GM21529 (cell line): ENCODE measurements at regions not wholly inside any gene's neighbourhood (a gene's known extent, or its start where the extent isn't known, plus 50 kb on each side); places are given as distances from the start of the nearest gene placed in this dataset.

Experiments used
- ATAC-seq: cut with Tn5 transposase; IDR thresholded peaks from one replicate; pipeline ENCODE4 v1.9.1; 2021; ENCODE audit not compliant: unreplicated experiment

DNA sequence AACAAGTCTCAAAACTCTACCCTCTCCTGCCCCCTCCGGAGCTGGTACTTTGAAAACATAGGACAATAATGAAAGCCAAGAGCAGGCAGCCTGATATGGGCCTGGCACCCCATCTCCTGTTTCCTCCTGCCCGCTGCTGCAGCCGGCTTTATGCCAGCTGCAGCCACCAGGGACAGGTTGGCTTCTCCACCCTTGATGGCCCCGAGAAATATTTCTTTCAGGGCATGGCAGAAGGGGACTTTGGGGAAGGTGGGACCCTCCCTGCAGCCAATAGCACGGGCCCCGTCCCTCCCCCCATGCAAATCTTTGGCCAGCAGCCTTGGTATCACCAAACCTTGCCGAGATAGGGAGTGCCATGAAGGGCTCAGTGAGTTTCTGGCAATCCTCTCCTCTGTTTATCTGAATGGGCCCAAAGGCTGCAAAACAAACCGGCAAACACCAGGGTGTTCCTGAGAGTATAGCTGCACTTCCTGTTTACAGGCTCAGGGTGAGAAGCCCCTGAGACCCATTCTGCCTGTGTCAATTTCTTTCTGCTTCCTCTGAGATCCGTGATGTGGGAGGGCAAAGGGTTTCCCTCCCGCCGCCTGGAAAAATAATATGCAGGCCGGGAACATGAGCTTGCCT is 73.4 kb upstream of the BOD1 start:
- no peak for ATAC-seq

DNA sequence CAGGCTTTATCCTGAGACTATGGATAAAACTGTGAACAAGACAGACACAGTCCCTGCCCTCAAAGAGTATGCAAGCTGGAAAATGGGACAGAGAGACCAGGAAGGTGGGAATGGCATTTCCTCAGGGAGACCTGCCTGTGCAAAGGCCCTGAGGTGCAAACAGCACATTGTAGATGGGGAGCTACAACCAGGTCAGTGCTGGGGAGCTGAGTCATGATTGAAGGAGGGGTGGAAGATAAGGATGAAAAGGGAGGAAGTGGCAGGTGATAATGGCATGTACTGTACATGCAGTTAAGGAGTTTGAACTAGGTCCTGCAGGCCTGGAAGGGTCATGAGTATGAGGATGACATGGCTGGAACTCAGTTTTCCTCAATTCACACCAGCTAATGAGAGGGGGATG is 75.5 kb upstream of the BOD1 start:
- no peak for ATAC-seq

DNA sequence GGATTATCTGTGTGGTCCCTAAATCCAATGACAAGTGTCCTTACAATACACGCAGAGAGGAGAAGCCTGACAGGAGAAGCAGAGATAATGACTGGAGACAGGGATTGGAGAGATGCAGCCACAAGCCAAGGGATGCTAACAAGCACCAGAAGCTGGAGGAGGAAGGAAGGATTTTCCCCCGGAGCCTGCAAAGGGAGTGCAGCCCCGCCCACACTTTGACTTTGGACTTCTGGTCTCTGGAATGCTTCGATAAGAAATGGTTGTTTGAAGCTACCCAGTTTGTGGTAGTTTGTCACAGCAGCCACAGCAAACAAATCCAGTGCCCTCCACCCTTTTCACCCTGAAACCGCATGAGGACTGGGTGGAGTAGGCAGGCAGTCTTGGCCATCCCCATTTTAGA is 77.2 kb upstream of the BOD1 start:
- ATAC-seq, result no peak

DNA sequence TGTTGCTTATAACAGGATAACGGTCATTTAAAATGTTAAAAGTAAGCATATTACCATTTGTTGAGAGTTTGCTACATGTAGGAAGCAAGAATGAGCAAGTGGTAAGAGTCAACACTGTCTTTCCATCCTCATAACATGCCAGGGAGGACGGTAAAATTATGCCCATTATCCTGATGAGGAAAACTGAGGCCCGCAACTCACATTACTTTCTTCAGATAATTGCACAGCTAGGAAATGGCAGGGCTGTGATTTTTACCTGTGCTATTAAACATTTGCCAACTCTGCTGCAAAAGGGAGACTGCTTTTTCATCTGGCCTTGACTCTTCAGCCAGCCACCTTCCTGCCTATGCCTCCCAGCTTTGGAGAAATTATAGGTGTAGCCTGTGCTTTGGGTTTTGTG is 79.8 kb upstream of the BOD1 start:
- no peak for ATAC-seq

DNA sequence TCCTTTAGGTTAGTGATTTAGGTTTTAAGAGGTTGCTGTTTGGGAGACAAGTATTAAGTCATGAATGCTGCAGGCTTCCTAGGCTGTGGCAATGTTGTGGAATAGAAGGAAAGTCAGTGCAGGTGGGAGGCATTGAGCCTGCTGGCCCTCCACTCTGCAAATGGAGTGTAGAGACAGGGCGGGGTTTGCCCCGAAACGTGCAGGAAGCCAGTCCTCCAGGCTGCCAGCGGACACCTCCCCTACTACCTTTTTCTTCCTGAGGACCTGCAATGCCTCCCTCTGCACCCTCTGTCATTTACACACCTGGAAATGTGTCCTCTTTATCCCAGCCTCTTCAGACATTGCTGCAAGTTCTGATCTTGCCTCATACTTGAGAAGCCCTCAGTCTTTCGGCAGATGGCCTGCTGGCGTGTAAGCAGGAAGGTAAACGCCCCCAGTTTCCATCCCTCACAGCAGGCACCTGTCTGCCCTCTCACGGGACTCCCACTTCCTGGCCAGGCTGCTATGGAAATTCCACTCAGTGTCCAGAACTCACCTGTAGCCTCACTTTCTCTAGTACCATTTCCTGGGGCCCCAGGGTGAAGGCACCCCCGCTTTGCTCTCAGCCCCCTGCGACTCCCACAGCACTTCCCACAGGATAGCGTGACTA is 81.6 kb upstream of the BOD1 start:
- peak; percentile 68 for ATAC-seq

DNA sequence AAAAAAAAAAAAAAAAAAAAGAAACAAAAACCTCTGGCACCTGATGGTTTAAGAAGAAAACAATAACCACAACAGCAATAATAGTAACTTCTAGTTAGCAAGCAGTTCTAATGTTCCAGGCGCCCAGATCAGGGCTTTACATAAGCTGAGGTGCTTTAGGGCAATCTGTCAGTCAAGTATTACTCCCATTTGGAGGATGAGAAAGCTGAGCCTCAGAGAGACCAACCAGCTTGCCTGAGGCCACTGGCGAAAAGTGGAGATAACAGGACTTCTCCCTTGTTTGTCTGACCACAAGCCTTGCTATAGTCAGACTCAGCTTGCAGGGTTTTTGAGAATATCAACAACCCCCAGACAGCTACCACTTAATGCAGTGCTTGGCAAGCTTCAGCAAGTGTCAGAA is 83.5 kb upstream of the BOD1 start:
- ATAC-seq, result no peak

DNA sequence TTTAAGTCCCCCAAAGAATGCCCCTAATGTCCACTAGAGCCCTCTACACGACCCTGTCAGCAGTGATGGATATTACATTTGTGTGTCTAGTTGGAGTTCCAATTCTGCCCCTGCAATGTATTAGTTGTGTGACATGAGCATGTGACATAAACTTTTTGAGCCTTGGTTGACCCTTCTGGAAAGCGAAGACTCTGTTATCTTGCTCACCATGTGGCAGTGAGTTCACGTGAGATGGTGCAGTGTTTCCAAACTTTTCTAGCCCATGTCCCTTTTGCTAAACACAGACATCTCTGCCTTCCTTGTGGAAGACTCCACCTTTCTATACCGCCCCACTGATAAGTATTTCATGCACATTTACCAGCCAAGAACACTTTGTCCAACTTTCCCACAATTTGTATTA is 87.0 kb upstream of the BOD1 start:
- no peak for ATAC-seq

DNA sequence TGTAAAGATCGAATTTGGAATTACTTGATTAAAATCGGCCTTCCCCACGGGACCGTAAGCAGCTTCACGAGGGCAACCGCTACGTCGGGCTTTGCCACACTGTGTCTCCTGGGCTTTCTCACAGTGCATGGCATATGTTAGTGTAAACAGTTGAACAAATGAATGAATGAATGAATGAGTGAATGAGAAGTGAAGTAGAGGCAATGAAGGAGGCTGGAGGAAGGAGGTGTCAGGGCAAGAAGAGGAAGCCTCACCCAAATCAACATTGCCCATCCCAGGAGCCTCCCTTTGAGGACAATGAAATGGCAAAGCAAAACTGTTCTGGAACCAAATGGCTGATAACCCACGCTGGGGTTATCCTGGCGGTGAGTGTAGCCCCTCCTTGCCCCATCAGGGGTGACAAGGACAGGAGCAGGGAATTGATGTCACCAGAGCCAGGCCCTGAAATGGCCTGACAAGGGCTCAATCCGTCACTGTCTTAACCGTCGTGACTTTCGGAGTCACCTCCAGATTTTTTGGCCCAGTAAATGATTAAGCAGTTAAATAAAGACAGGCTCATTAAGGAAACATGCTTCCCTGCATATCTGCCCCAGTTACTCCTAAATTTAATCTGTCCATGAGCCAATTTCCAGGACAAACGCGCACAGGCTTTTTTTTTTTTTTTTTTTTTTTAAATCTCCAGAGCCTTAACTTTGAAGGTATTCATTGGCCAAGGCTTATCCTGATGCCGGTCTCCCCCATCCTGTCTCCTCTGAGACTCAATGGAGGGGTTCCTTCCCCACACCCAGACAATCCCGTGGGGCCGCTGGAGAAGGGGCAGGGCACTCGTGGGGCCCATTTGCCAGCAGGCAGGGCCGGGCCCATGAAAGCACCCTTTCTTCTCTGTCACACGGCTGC is 88.4 kb upstream of the BOD1 start:
- no peak for ATAC-seq

DNA sequence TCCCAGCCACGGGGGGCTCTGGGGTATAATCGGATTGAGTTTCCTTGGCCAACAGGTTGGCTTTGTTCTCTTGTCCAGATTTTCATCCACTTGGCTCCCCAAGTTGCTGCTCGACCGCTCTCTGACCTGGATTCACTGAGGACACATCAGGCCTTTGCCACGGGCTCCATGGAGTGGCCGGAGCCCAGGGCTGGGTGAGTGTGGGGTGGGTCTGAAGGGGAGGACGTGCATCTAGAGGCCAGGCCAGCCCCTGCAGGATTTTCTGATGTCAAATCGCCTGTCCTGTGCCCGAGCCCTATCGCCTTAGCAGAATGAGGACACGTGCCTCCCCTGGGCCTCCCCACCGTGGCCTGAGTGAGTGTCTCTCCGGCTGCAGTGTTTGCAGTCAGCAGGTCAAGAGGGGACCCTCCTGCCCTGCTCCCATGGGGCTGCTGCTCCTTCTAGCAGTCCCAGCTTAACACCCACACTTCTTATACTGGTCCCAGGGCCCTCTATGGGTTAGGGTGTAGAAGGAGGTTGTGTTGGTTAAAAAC is 89.1 kb upstream of the BOD1 start:
- no peak for ATAC-seq

DNA sequence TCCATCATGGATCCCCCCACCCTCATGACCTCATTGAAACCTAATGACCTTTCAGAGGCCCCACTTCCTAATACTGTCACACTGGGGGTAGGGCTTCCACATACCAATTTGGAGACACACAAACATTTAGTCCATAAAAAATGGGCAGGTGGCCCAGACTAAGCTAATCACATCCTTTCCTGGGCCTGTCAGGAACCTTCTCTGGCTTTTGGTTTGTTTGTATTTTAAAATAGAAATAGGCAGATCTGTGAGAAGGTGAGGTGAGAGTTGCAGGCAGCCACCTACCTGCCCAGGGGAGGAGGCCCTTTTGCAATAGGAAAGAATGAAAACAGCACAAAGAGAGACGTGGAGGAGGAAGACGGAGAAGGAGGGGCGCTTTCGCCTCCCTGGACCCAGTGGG is 90.2 kb upstream of the BOD1 start:
- no peak for ATAC-seq

DNA sequence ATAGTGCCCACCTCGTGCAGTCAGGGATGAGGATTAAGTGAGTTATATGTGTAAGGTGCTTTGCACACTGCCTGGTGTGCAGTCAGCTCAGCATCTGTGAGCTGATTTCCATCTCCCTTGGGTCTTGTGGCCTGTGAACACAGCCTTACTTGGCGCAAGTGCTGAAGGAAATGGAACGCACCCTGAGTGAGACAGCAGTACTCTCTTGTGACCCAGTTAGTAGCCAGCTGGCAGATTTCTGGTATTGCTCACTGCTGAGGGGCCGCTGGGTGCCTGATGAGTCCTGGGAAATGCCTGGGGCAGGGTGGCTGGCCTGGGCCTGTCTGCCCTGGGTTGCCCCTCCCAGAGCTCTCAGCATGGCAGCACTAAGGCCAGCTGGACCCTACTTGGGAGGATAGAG is 90.9 kb upstream of the BOD1 start:
- ATAC-seq, result peak; percentile 85

DNA sequence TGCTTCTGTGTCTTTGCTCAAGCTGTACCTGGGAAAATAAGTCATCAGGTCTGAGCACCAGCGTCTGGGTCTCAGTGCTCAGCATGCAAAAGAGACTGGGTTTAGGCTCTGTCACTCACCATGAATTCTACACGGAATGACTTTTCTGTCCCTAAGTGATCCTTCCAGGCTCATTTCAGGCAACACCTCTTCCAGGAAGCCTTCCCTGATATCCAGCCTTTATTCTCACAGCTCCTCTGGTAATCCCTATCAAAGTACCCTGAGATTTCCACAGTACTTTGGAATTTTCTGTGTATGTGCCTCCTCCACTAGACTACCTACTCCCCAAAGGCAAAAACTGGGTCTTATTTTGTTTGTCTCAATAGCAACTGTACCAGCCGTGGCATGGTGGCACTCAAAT is 92.7 kb upstream of the BOD1 start:
- no peak for ATAC-seq

DNA sequence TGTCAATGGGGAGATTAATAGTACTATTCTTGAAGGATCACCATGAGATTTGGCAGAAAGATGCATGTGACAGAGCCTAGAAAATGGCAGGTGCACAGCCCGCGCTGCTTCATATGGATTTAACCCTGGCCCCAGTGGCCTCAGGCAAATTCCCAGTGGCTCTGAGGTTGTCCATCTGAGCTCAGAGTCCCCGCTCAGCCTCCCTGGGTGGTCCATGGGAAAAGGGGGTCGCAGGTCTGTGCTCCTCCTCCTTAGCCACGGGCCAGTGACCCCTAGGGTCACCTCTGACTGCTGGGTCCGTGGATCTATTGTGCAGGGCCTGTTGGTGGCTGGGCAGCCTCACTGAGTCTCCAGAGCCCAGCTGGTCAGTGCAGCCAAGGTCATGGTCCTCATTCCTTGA is 93.3 kb upstream of the BOD1 start:
- no peak for ATAC-seq

DNA sequence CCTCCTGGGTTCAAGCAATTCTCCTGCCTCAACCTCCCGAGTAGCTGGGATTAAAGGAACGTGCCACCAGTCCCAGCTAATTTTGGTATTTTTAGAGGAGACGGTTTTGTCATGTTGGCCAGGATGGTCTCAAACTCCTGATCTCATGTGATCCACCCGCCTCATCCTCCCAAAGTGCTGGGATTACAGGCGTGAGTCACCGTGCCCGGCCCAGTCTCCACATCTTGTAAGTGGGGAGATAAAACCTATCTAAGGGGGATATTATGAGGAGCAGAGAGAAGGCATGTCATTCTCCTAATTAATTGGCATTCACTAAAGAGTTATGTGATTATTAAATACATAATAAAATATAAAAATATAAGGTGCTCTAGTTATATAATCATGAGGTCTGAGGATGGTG is 94.1 kb upstream of the BOD1 start:
- no peak for ATAC-seq

DNA sequence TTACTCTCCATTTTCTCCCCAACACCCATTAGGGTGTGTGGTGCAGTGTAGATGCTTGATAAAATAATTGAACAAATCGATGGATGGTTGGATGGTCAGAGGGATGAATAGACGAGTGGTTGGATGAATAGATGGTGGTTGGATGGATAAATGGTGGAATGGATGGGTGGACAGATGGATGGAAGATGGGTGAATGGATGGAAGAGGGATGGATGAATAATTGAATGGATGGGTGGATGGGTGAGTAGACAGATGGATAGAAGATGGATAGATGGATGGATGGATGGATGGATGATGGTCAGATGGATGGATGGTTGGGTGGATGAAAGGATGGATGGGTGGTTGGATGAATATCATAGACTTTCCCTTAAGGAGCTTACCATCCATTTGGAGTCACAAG is 95.0 kb upstream of the BOD1 start:
- no peak for ATAC-seq

DNA sequence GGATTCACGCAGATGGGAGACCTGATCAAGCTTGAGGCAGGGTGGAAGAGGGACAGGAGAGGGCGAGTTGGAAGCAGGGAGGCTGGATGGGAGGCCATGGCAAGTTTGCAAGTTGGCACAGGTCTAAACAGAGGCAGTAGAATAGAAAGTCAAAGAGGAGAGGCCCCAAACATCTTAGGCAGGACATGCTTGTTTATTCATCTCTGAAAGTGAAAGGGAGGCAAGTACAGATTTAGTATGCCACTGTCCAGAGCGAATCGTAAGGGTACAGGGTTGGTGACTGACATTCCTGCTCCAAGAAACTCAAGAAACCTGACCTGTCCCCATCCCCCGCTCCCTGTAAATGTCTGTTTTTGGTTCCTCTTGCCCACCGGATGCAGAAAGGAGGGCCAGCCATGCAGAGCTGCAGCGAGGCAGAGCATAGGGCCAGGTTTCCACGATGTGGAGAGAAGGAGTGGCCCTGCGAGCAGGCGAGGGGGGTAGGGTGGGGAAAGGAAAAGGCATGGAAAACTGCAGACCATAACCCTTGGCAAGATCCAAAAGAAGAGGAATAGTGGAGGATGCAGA is 96.2 kb upstream of the BOD1 start:
- no peak for ATAC-seq

DNA sequence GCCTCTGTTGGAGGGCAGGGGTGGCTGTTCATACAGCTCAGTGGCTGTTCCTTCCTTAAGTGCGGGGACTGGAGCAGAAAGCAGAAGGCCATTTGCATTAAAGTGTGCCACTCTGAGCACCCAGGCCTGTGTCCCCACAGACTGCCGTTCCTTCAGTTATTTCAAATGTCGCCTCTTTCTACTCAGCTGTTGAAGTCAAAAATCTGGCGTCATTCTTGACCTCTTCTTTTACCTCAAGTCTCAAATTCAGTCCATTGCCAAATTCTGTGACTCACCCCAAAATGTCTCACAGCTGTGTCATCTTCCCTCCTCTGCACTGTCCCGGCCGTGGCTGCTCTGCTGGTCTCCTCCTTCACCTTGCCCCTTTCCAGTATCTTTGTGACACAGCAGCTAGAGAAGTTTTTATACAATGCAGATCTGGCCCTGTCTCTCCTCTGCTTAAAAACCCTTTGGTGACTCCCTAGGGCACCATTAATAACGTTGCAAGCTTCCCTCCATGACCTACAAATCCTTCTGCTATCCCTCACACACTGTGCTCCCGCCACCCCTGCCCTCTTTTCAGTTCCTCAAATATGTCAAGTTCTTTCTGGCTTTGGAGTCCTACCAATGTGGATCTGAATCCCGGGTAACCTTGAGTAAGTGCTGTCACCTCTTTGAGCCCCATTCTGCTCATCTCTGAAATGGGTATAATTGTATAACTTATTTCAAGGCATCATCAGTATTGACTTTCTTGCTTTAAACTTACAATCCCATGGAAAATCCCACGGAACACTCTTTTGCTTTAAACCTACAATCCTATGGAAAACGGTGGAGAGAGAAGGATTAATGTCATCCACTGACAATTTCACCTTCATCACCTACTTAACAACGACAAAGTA is 98.3 kb upstream of the BOD1 start:
- ATAC-seq, result no peak

DNA sequence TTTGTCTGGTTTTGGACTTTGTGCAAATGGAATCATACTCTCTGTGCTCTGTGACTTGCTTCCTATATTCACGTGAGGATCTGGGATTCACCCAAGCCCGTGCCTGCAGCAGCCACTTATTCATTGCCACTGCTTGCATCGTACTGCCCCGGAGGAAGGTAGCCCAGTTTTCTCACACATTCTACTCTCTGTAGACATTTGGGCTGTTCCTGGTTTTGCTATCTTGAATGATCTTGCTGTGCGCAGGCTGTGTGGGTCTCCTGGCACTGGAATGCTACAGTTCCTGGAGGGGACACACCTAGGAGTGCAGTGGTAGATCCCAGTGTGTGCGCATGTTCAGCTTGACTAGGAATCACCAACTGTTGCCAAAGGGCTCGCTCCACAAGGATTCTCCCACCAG is 99.2 kb upstream of the BOD1 start:
- no peak for ATAC-seq

DNA sequence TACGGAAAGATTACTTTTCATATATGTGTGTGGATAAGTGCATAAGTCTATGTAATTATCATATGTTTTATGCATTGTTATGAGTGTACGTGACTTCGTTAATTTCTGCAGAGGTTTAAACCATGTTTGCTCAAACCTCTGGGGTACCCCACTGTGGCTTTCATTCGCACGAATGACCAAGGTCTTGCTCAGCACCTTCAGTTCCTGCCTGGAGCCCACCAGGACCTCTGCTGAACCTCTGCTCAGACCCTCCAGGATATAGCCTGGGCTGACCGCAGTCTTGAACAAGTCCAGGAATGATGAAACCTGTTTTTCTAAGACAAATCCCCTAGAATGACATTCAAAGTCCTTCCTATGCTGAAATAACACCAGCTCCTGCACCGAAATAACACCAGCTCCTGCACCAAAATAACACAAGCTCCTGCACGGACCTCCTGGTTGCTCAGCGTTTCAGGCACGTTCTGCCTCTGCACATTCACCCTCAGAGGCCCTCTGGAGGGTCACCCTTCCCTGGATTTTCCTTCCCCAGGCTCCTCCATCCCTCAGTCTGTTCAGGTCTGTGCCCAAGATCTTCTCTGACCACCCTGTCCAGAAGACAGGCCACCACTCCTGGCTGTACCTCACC is 99.7 kb upstream of the BOD1 start:
- no peak for ATAC-seq

DNA sequence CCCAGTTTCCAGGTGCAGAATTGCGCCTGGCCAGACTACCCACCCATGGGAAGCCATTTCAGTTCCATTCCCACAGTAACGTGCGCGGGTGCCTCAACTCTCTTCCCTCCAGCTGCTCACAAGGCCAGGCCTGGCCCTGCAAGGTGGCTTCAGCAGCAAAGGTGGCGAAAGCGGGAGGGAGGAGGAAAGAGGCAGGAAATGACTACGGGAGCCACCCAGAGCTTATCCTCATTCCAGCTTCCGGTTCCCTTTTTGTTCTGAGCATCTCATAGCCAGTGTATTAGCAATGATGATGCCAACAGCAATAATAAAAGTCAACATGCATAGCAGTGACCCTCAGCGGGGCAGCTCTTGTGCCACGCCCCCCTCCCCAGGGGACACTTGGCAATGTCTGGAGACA is 101.5 kb upstream of the BOD1 start:
- no peak for ATAC-seq
